PC-3 (cell line): ENCODE measurements at regions not wholly inside any gene's neighbourhood (a gene's known extent, or its start where the extent isn't known, plus 50 kb on each side); places are given as distances from the start of the nearest gene placed in this dataset.

ENCODE experiments used
- ATAC-seq: fragments of 200-7000 bp; cut with Tn5 transposase; 2 replicates; pipeline ENCODE4 v1.9.1; 2020; ENCODE audit warnings: mild to moderate bottlenecking, moderate library complexity
- BruUV-seq: library from RNA; stranded (reverse); fragments of 400-500 nt; replicated peaks from 2 replicates; lab custom pipeline; 2021; lab: Mats Ljungman, UMichigan
- CTCF ChIA-PET: fragments of 300-600 bp; sonication (Branson Sonifier 250); formaldehyde crosslinking; loops from one replicate; lab custom pipeline; 2022; ENCODE audit warnings: antibody characterized with exemption; lab: Charles Lee
- POLR2A ChIA-PET: fragments of 300-600 bp; sonication (Branson Sonifier 250); formaldehyde crosslinking; loops from one replicate; lab custom pipeline; 2022; ENCODE audit warnings: antibody characterized with exemption; ENCODE audit not compliant: unreplicated experiment; lab: Charles Lee
- DNase-seq: peaks from one replicate; pipeline ENCODE4 v3.0.0-alpha.2; 2015
- H2AFZ ChIP-seq: fragments of 300-600 bp; sonication (generic); 2 replicates; pipeline ENCODE4 v1.6.0; 2016; ENCODE audit warnings: antibody characterized with exemption, low read length
- H3F3A ChIP-seq: fragments of 300-600 bp; sonication (generic); one replicate; pipeline ENCODE4 v1.6.0; 2017; ENCODE audit warnings: antibody characterized with exemption, low read length, control low read depth, mild to moderate bottlenecking; ENCODE audit not compliant: unreplicated experiment
- H3K27ac ChIP-seq: fragments of 300-600 bp; sonication (generic); 2 replicates; pipeline ENCODE4 v1.5.1; 2016; ENCODE audit warnings: mild to moderate bottlenecking, low read length
- H3K27me3 ChIP-seq: fragments of 300-600 bp; sonication (generic); 2 replicates; pipeline ENCODE4 v1.6.1; 2016; ENCODE audit warnings: low read length, mixed read lengths
- H3K36me3 ChIP-seq: fragments of 300-600 bp; sonication (generic); 2 replicates; pipeline ENCODE4 v1.6.1; 2016; ENCODE audit warnings: low read depth, mixed run types, low read length, mixed read lengths
- H3K4me1 ChIP-seq: fragments of 300-600 bp; sonication (generic); 2 replicates; pipeline ENCODE4 v1.5.1; 2016; ENCODE audit warnings: low read length; ENCODE audit not compliant: insufficient read depth
- H3K4me2 ChIP-seq: fragments of 300-600 bp; sonication (generic); 2 replicates; pipeline ENCODE4 v1.6.0; 2016; ENCODE audit warnings: low read length
- H3K4me3 ChIP-seq: fragments of 300-600 bp; sonication (generic); 2 replicates; pipeline ENCODE4 v1.5.1; 2016; ENCODE audit warnings: mild to moderate bottlenecking, low read length, mixed read lengths
- H3K79me2 ChIP-seq: fragments of 300-600 bp; sonication (generic); 2 replicates; pipeline ENCODE4 v1.6.1; 2017; ENCODE audit warnings: low read length, mixed read lengths
- H3K9ac ChIP-seq: fragments of 300-600 bp; sonication (generic); 2 replicates; pipeline ENCODE4 v1.6.0; 2016; ENCODE audit warnings: mild to moderate bottlenecking, low read length
- H3K9me2 ChIP-seq: fragments of 300-600 bp; sonication (generic); replicated peaks from 2 replicates; pipeline ENCODE4 v1.6.1; 2016; ENCODE audit warnings: mixed run types, low read length, mixed read lengths
- H3K9me3 ChIP-seq: fragments of 300-600 bp; sonication (generic); 2 replicates; pipeline ENCODE4 v1.6.1; 2016; ENCODE audit warnings: low read length, mixed read lengths
- H4K20me1 ChIP-seq: fragments of 300-600 bp; sonication (generic); 2 replicates; pipeline ENCODE4 v1.6.1; 2016; ENCODE audit warnings: low read length, mixed read lengths
- EZH2 ChIP-seq: fragments of 300-600 bp; sonication (generic); IDR thresholded peaks from one replicate; pipeline ENCODE4 v1.6.1; 2017; ENCODE audit warnings: antibody characterized with exemption, mild to moderate bottlenecking, low read length; ENCODE audit not compliant: unreplicated experiment
- EZH2phosphoT487 ChIP-seq: fragments of 300-600 bp; sonication (generic); IDR thresholded peaks from 2 replicates; pipeline ENCODE4 v1.6.1; 2018; ENCODE audit warnings: mild to moderate bottlenecking, antibody characterized with exemption, low read length, borderline replicate concordance
- intact Hi-C: fragments of 100-400 bp; cut with micrococcal nuclease; formaldehyde crosslinking; loops from 2 replicates; pipeline ENCODE4 v1.9.0; 2023
- TF ChIP-seq, protein P1 (sequence below): fragments of 300-600 bp; sonication (generic); conservative IDR thresholded peaks from 2 replicates; pipeline ENCODE4 v1.5.1; 2017; ENCODE audit warnings: antibody characterized with exemption, low read depth, mild to moderate bottlenecking, low read length

DNA sequence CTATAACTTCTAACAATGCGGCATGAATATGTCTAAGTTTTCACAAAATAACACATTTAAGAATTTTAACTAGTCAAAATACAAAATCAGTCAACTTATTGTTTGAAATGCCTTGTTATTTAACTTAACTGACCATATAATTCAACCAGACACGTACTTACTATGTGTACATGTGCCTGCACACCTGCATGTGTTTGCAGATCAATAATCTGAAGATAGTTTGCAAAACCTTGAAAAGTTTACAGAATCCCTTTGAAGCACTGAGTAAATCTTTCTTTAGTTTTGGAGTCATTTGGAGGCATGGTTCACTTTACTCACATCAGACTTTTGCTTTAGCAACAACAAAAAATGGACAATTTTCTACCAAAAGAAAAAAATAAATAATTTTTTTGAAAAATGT lies 363.8 kb downstream of the PMP22 start:
- intact Hi-C loops = no loop called here
- Histone ChIP-seq H3F3A (no peaks in the 10 kb centered on the region), H3K27ac (no peak overlapping the region), H3K9ac (no peak overlapping the region), H3K9me2 (no peaks in the 10 kb centered on the region), H4K20me1 (no peaks in the 10 kb centered on the region), H3K4me2 (no peak overlapping the region), H3K27me3 (0 out of 2 replicates have a peak, but pooled peaks cover 4% of the 10 kb centered on the region), H3K4me3 (no peak overlapping the region), H2AFZ (no peak overlapping the region), H3K9me3 (peaks cover 12% of the 10 kb centered on the region), H3K36me3 (no peaks in the 10 kb centered on the region), H3K79me2 (no peaks in the 10 kb centered on the region), H3K4me1 (no peaks in the 10 kb centered on the region)
- TF ChIP-seq EZH2phosphoT487 (no peak), EZH2 (no peak)
- TF ChIP-seq, protein P1, sequence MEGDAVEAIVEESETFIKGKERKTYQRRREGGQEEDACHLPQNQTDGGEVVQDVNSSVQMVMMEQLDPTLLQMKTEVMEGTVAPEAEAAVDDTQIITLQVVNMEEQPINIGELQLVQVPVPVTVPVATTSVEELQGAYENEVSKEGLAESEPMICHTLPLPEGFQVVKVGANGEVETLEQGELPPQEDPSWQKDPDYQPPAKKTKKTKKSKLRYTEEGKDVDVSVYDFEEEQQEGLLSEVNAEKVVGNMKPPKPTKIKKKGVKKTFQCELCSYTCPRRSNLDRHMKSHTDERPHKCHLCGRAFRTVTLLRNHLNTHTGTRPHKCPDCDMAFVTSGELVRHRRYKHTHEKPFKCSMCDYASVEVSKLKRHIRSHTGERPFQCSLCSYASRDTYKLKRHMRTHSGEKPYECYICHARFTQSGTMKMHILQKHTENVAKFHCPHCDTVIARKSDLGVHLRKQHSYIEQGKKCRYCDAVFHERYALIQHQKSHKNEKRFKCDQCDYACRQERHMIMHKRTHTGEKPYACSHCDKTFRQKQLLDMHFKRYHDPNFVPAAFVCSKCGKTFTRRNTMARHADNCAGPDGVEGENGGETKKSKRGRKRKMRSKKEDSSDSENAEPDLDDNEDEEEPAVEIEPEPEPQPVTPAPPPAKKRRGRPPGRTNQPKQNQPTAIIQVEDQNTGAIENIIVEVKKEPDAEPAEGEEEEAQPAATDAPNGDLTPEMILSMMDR = no peak
- BruUV-seq = no TSS peak
- ATAC-seq = no peak
- ChIA-PET CTCF (no interaction called here), POLR2A (no interaction called here)
- no peak for DNase-seq

GRCh38 chr17:14886200-14886739 lies 378.9 kb downstream of the PMP22 start:
- Histone ChIP-seq H3K27ac (no peak overlapping the region), H3K9me2 (no peaks in the 10 kb centered on the region), H3K4me1 (no peaks in the 10 kb centered on the region), H3K36me3 (no peaks in the 10 kb centered on the region), H3F3A (no peaks in the 10 kb centered on the region), H3K4me2 (no peak overlapping the region), H3K79me2 (no peaks in the 10 kb centered on the region), H4K20me1 (no peaks in the 10 kb centered on the region), H3K9me3 (0 out of 2 replicates have a peak, but pooled peaks cover 11% of the 10 kb centered on the region), H2AFZ (no peak overlapping the region), H3K4me3 (no peak overlapping the region), H3K9ac (no peak overlapping the region), H3K27me3 (no peaks in the 10 kb centered on the region; the same call in 1 of the 2 replicates)
- ChIA-PET POLR2A (no interaction called here), CTCF (no interaction called here)
- no peak for TF ChIP-seq EZH2phosphoT487
- TF ChIP-seq, protein P1 = peak; percentile 68
- intact Hi-C loops = no loop called here
- ATAC-seq (no peak), DNase-seq (peak; percentile 53)
- BruUV-seq = no TSS peak

DNA sequence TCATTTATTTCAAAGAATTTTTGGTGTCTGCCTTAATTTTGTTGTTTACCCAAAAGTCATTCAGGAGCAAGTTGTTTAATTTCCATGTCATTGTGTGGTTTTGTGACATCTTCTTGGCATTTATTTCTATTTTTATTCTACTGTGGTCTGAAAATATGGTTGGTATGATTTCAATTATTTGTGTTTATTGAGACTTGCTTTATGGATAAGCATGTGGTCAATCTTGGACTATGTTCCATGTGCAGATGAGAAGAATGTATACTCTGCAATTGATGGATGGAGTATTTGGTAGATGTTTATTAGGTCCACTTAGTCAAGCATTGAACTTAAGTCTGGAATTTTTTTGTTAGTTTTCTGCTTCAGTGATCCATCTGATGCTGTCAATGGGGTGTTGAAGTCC lies 383.0 kb downstream of the PMP22 start:
- Histone ChIP-seq H3K9ac (no peak overlapping the region), H3K9me3 (0 out of 2 replicates have a peak, but pooled peaks cover 3% of the 10 kb centered on the region), H3K79me2 (no peaks in the 10 kb centered on the region), H3F3A (no peaks in the 10 kb centered on the region), H3K27me3 (0 out of 2 replicates have a peak, but pooled peaks cover 10% of the 10 kb centered on the region), H3K27ac (no peak overlapping the region), H3K36me3 (no peaks in the 10 kb centered on the region), H3K9me2 (no peaks in the 10 kb centered on the region), H3K4me2 (no peak overlapping the region), H2AFZ (no peak overlapping the region), H4K20me1 (no peaks in the 10 kb centered on the region), H3K4me1 (no peaks in the 10 kb centered on the region), H3K4me3 (no peak overlapping the region)
- intact Hi-C loops = no loop called here
- TF ChIP-seq, protein P1 = no peak
- TF ChIP-seq EZH2phosphoT487 (no peak), EZH2 (no peak)
- no TSS peak for BruUV-seq
- POLR2A ChIA-PET = no interaction called here
- CTCF ChIA-PET = no interaction called here
- ATAC-seq = no peak
- no peak for DNase-seq
